22Rv1 (cell line): ENCODE measurements at regions not wholly inside any gene's neighbourhood (a gene's known extent, or its start where the extent isn't known, plus 50 kb on each side); places are given as distances from the start of the nearest gene placed in this dataset.

Experiments
- H3K27ac ChIP-seq: fragments of 450-650 bp; 2 replicates; pipeline ENCODE4 v1.5.1; 2017
- CTCF ChIP-seq: fragments of 450-650 bp; IDR thresholded peaks from 2 replicates; pipeline ENCODE4 v1.5.1; 2017; ENCODE audit warnings: mild to moderate bottlenecking
- ZFX ChIP-seq: fragments of 450-650 bp; IDR thresholded peaks from 2 replicates; pipeline ENCODE4 v1.6.1; 2017; ENCODE audit warnings: antibody characterized with exemption, borderline replicate concordance

GRCh38 chr2:41595240-41595639, 452.6 kb upstream of the PKDCC start:
- no peak overlapping the region for H3K27ac ChIP-seq

GRCh38 chr2:41597680-41598079, 450.1 kb upstream of the PKDCC start:
- no peak for TF ChIP-seq CTCF
- TF ChIP-seq ZFX: no peak

More at GRCh38 chr2:41595240-41595639, 452.6 kb upstream of the PKDCC start:
- TF ChIP-seq CTCF (no peak), ZFX (no peak)

GRCh38 chr2:41598161-41598894, 449.5 kb upstream of the PKDCC start:
- no peak for TF ChIP-seq CTCF
- no peak for TF ChIP-seq ZFX
- H3K27ac ChIP-seq: no peak overlapping the region

More at GRCh38 chr2:41597680-41598079, 450.1 kb upstream of the PKDCC start:
- no peak overlapping the region for H3K27ac ChIP-seq

DNA sequence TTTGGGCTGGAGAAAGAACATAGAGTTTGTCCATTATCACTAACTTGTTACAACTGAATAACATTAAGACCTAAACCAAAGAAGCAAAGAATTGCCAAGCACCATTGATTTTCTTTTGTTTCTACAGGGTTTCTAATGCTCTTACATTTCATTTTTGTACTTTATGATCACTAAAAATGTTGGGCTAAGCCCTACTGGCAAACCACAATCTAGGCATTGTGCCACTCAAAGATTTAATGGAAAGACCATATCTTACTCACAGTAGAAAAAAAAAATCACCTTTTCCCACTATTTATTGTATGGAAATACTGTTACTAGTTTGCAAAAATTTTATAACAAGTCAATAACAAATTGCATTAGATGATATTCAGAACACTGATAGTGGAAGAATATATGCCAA, 447.4 kb upstream of the PKDCC start:
- H3K27ac ChIP-seq: no peak overlapping the region
- TF ChIP-seq ZFX (no peak), CTCF (no peak)

DNA sequence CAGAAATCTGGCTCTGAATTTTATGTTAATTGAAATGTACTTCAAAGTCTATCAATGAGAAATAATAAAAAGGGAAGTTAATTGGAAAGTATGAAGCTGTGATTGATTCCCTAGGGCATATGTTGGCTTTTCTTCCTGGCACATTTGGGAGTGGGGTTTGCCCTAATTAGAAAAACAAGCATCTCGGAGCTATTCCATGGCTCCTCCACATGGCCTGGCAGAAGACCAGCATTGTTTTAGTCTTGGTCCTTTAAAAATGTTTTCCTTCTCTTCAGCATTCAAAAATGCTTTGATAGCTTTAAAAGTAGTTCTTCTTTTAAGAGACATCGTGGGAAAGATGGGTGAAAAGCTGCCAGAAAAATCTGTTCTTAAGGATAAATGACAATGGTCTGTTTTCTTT, 445.5 kb upstream of the PKDCC start:
- TF ChIP-seq CTCF (no peak), ZFX (no peak)
- no peak overlapping the region for H3K27ac ChIP-seq

DNA sequence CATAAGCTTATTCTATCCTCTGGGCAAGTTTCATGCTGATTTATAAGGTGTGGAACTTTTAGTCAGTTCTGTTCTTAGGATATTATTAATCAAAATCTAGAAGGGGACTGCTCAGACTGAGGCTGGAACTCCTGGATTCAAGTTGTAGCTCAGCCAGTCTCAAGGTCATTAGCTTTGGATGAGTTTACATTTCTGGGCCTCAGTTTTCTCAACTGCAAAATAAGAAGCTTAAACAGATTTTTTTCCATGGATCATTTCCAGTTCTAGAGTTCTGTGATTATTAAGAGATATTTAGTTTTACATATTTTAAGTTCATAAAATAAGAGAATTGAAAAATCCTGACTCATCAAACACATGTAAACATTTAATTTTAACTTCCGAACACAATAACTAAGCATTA, 442.5 kb upstream of the PKDCC start:
- TF ChIP-seq ZFX (no peak), CTCF (no peak)
- H3K27ac ChIP-seq: no peak overlapping the region

DNA sequence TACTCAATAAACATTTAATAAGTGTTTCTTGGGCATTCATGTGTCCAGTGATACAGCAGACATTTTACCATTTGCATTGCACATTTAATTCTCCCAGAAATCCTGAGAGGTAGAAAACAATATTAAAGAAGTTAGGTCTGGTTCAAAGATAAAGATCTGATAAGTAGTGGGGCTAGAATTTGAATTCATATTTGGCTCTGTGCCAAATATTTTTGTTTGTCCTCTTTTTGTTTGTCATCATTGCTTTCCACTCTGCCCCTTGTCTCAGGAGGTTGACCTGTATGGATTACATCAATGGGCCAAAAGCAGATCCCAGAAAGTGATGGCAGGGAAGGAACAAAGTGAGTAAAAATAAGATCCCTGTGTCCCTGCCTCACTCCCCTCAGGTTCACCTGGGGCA, 441.9 kb upstream of the PKDCC start:
- H3K27ac ChIP-seq: no peak overlapping the region
- TF ChIP-seq CTCF (no peak), ZFX (no peak)
